ENCODE measurements at regions not wholly inside any gene's neighbourhood (a gene's known extent, or its start where the extent isn't known, plus 50 kb on each side); places are given as distances from the start of the nearest gene placed in this dataset.

GRCh38 chr15:101550124-101550523, 60.6 kb upstream of the PCSK6 start:
- no peak for DNase-seq

- DNase-seq = no peak
These were observed 60.1 kb upstream of the PCSK6 start for GRCh38 chr15:101549647-101550046.

GRCh38 chr15:101547737-101548136, 58.2 kb upstream of the PCSK6 start:
- DNase-seq = no peak

- no peak for DNase-seq
These were observed 56.3 kb upstream of the PCSK6 start for GRCh38 chr15:101545548-101546505.

- no peak for DNase-seq
These were observed 55.1 kb upstream of the PCSK6 start for GRCh38 chr15:101544613-101544945.

- DNase-seq = no peak
These were observed 54.6 kb upstream of the PCSK6 start for GRCh38 chr15:101543926-101544612.

GRCh38 chr15:101543431-101543830, 53.9 kb upstream of the PCSK6 start:
- DNase-seq = no peak

- no peak for DNase-seq
These were observed 53.5 kb upstream of the PCSK6 start for GRCh38 chr15:101543026-101543390.

GRCh38 chr15:101542306-101543025, 53.0 kb upstream of the PCSK6 start:
- peak; percentile 11 for DNase-seq

GRCh38 chr15:101541501-101542292, 52.2 kb upstream of the PCSK6 start:
- no peak for DNase-seq

- no peak for DNase-seq
These were observed 51.2 kb upstream of the PCSK6 start for GRCh38 chr15:101540480-101541239.

GRCh38 chr15:101539930-101540329, 50.4 kb upstream of the PCSK6 start:
- DNase-seq = no peak

- DNase-seq = no peak
These were observed 50.0 kb upstream of the PCSK6 start for GRCh38 chr15:101539492-101539891.

All from stimulated activated CD8-positive, alpha-beta memory T cell treated with anti-CD3 and anti-CD28 coated beads, Interleukin-4, amount 100 ng/mL, for 48 hours (primary cell).